SK-N-SH (cell line): ENCODE measurements at regions not wholly inside any gene's neighbourhood (a gene's known extent, or its start where the extent isn't known, plus 50 kb on each side); places are given as distances from the start of the nearest gene placed in this dataset.

ENCODE experiments used
- CTCF ChIA-PET: fragments of 300-600, 350-600 bp; formaldehyde crosslinking; extraction: SDS; loops from one replicate; lab custom pipeline; 2021; lab: Yijun Ruan, JAX
- POLR2A ChIA-PET: fragments of 350-600 bp; sonication (Branson Sonifier 250); formaldehyde crosslinking; extraction: SDS; loops from one replicate; lab custom pipeline; 2020; ENCODE audit warnings: antibody characterized with exemption, inconsistent platforms; lab: Yijun Ruan, JAX
- DNase-seq: peaks from one replicate; pipeline ENCODE4 v3.0.0; 2012
- H2AFZ ChIP-seq: fragments of 200-600 bp; sonication (generic); 2 replicates; pipeline ENCODE4 v1.8.1; 2016; ENCODE audit warnings: antibody characterized with exemption, mild to moderate bottlenecking, low read depth
- H3F3A ChIP-seq: fragments of 200-600 bp; sonication (generic); replicated peaks from 2 replicates; pipeline ENCODE3; 2016; ENCODE audit warnings: antibody characterized with exemption, mild to moderate bottlenecking; ENCODE audit not compliant: insufficient read depth
- H3K27ac ChIP-seq, 2 experiments: fragments of 200-500 bp in 1 of 2; fragments of 200-600 bp in 1 of 2; sonication (Bioruptor generic) in 1 of 2; sonication (generic), shearing (Covaris generic) in 1 of 2; 2 replicates each; pipeline versions ENCODE4 v1.5.1 to v1.6.1; 2014 to 2016; ENCODE audit warnings: low read depth in 2 of 2, inconsistent platforms in 1 of 2, low read length in 1 of 2, mild to moderate bottlenecking in 1 of 2, mixed read lengths in 1 of 2
- H3K27me3 ChIP-seq: fragments of 200-600 bp; sonication (generic), shearing (Covaris generic); 2 replicates; pipeline ENCODE4 v1.6.1; 2016; ENCODE audit warnings: mixed run types; ENCODE audit not compliant: insufficient read depth
- H3K36me3 ChIP-seq, 2 experiments: fragments of 200-500 bp in 1 of 2; fragments of 200-600 bp in 1 of 2; sonication (Bioruptor generic) in 1 of 2; sonication (generic) in 1 of 2; replicated peaks in 1 of 2; 2 replicates each; pipeline versions ENCODE3 to v1.5.1; 2014 to 2016; ENCODE audit warnings: low read length in 1 of 2, mild to moderate bottlenecking in 1 of 2; ENCODE audit not compliant: insufficient read depth in 2 of 2, control insufficient read depth in 1 of 2
- H3K4me1 ChIP-seq, 2 experiments: fragments of 200-500 bp in 1 of 2; fragments of 200-600 bp in 1 of 2; sonication (Bioruptor generic) in 1 of 2; sonication (generic), shearing (Covaris generic) in 1 of 2; 2 replicates each; pipeline versions ENCODE4 v1.5.1 to v1.6.1; 2014 to 2016; ENCODE audit warnings: low read depth in 1 of 2, low read length in 1 of 2, mixed run types in 1 of 2; ENCODE audit not compliant: insufficient read depth in 2 of 2, control insufficient read depth in 1 of 2
- H3K4me2 ChIP-seq: fragments of 200-600 bp; sonication (generic), shearing (Covaris generic); 2 replicates; pipeline ENCODE4 v1.6.1; 2017; ENCODE audit warnings: mixed run types
- H3K4me3 ChIP-seq, 2 experiments: fragments of 200-500 bp in 1 of 2; fragments of 200-600 bp in 1 of 2; sonication (Bioruptor generic) in 1 of 2; sonication (generic), shearing (Covaris generic) in 1 of 2; 2 replicates each; pipeline versions ENCODE4 v1.5.1 to v1.8.1; 2014 to 2016; ENCODE audit warnings: low read depth in 2 of 2, inconsistent platforms in 1 of 2, low read length in 1 of 2, mild to moderate bottlenecking in 1 of 2, mixed read lengths in 1 of 2, moderate library complexity in 1 of 2
- H3K79me2 ChIP-seq: fragments of 200-600 bp; sonication (generic); 2 replicates; pipeline ENCODE4 v1.8.1; 2017; ENCODE audit warnings: mild to moderate bottlenecking; ENCODE audit not compliant: insufficient read depth
- H3K9ac ChIP-seq: fragments of 200-600 bp; sonication (generic); 2 replicates; pipeline ENCODE4 v1.6.1; 2017; ENCODE audit warnings: mixed run types
- H3K9me2 ChIP-seq: fragments of 200-600 bp; sonication (generic); 2 replicates; pipeline ENCODE4 v1.6.1; 2017; ENCODE audit warnings: mixed run types
- H3K9me3 ChIP-seq: fragments of 200-600 bp; sonication (generic); 2 replicates; pipeline ENCODE4 v1.6.1; 2017; ENCODE audit warnings: mixed run types, mild to moderate bottlenecking, moderate library complexity
- H4K20me1 ChIP-seq: fragments of 200-600 bp; sonication (generic); 2 replicates; pipeline ENCODE4 v1.6.1; 2017; ENCODE audit warnings: mild to moderate bottlenecking, mixed run types; ENCODE audit not compliant: insufficient read depth
- EZH2phosphoT487 ChIP-seq: fragments of 200-600 bp; sonication (generic); IDR thresholded peaks from 2 replicates; pipeline ENCODE4 v1.6.1; 2017; ENCODE audit warnings: low read depth, mixed run types, mild to moderate bottlenecking, antibody characterized with exemption, moderate library complexity, borderline replicate concordance
- FOSL2 ChIP-seq: IDR thresholded peaks from 2 replicates; pipeline ENCODE4 v1.4.0; 2012; ENCODE audit warnings: low read depth, mild to moderate bottlenecking, moderate library complexity, borderline replicate concordance
- FOXJ3 ChIP-seq: sonication (generic); formaldehyde crosslinking; IDR thresholded peaks from 2 replicates; pipeline ENCODE4 v1.5.1; 2020; ENCODE audit warnings: mild to moderate bottlenecking, missing genetic modification reagents
- GABPA ChIP-seq: IDR thresholded peaks from 2 replicates; pipeline ENCODE4 v1.4.0; 2012; ENCODE audit warnings: low read depth, mild to moderate bottlenecking
- IRF3 ChIP-seq: fragments of 150-350 bp; IDR thresholded peaks from 2 replicates; pipeline ENCODE4 v1.6.1; 2016; ENCODE audit warnings: mild to moderate bottlenecking, low read depth, low read length
- JUND ChIP-seq: IDR thresholded peaks from 2 replicates; pipeline ENCODE4 v1.4.0; 2012
- NFIC ChIP-seq: IDR thresholded peaks from 2 replicates; pipeline ENCODE4 v1.4.0; 2012; ENCODE audit warnings: borderline replicate concordance
- REST ChIP-seq: IDR thresholded peaks from 2 replicates; pipeline ENCODE4 v1.6.1; 2012; ENCODE audit warnings: mild to moderate bottlenecking, low read depth, low read length, moderate library complexity
- RFX5 ChIP-seq: IDR thresholded peaks from 2 replicates; pipeline ENCODE4 v1.6.1; 2012; ENCODE audit warnings: mild to moderate bottlenecking, improper control_type of control experiment, low read length
- RXRA ChIP-seq: IDR thresholded peaks from 2 replicates; pipeline ENCODE4 v1.4.0; 2012; ENCODE audit warnings: low read depth, mild to moderate bottlenecking, borderline replicate concordance
- TAF1 ChIP-seq: IDR thresholded peaks from 2 replicates; pipeline ENCODE4 v1.6.1; 2012; ENCODE audit warnings: low read depth, mild to moderate bottlenecking, low read length, moderate library complexity, borderline replicate concordance
- YY1 ChIP-seq: IDR thresholded peaks from 2 replicates; pipeline ENCODE4 v1.4.0; 2012; ENCODE audit warnings: low read depth, mild to moderate bottlenecking
- WGBS: methylation state at CpG from one replicate; pipeline ENCODE4 v1.1.6; 2017; ENCODE audit warnings: low lambda C conversion rate; 5-methylcytosine and 5-hydroxymethylcytosine counted together

- TF ChIP-seq EZH2phosphoT487 (no peak), TAF1 (no peak)
Observed at GRCh38 chr13:84192125-84192524, 309.9 kb upstream of the SLITRK1 start (continued).

GRCh38 chr13:84191139-84191538 lies 308.9 kb upstream of the SLITRK1 start:
- no peak overlapping the region for H2AFZ ChIP-seq
- ChIA-PET CTCF (no interaction called here), POLR2A (no interaction called here)
- H3K4me1 ChIP-seq: peaks cover 0 to 7% of the 10 kb centered on the region in 2 experiments; a peak in 1 of 4 replicates
- H3F3A ChIP-seq: no peaks in the 10 kb centered on the region
- H3K4me2 ChIP-seq: no peak overlapping the region
- TF ChIP-seq IRF3: no peak
- no peak for TF ChIP-seq RXRA
- TF ChIP-seq GABPA: no peak
- TF ChIP-seq JUND: no peak
- no peak for TF ChIP-seq YY1
- TF ChIP-seq FOSL2: no peak
- TF ChIP-seq FOXJ3 (CRISPR knock-in tag): no peak
- no peak for TF ChIP-seq REST
- no peak for TF ChIP-seq RFX5
- TF ChIP-seq NFIC: no peak
- no peak for TF ChIP-seq EZH2phosphoT487
- 18% methylated on average over 4 of the region's 4 CpGs for WGBS
- H3K9me2 ChIP-seq: no peaks in the 10 kb centered on the region
- no peaks in the 10 kb centered on the region for H3K9me3 ChIP-seq
- H3K4me3 ChIP-seq: no peak overlapping the region
- no peaks in the 10 kb centered on the region for H3K79me2 ChIP-seq
- H3K27ac ChIP-seq: no peak overlapping the region
- H3K9ac ChIP-seq: no peak overlapping the region
- H3K27me3 ChIP-seq: no peaks in the 10 kb centered on the region
- no peaks in the 10 kb centered on the region for H3K36me3 ChIP-seq
- no peaks in the 10 kb centered on the region for H4K20me1 ChIP-seq
- DNase-seq: no peak
